GM18505 (cell line): ENCODE measurements at regions not wholly inside any gene's neighbourhood (a gene's known extent, or its start where the extent isn't known, plus 50 kb on each side); places are given as distances from the start of the nearest gene placed in this dataset.
"Not testable (repeated sequence)": the region's sequence is repeated elsewhere in the genome, so short reads cannot be mapped to it uniquely, and the experiment has no call there.

ENCODE experiments used
- ATAC-seq: cut with Tn5 transposase; IDR thresholded peaks from one replicate; pipeline ENCODE4 v1.9.1; 2021; ENCODE audit not compliant: unreplicated experiment
- POLR2A ChIP-seq: IDR thresholded peaks from 4 replicates; pipeline ENCODE4 v1.6.1; 2011; ENCODE audit warnings: borderline replicate concordance; ENCODE audit not compliant: insufficient read depth, insufficient read length; ENCODE audit errors: extremely low read depth

- TF ChIP-seq POLR2A: no peak
- ATAC-seq: no peak
These were observed 379.1 kb downstream of the TCERG1L start for GRCh38 chr10:130932326-130933007.

- ATAC-seq: no peak
- no peak for TF ChIP-seq POLR2A
These were observed 378.5 kb downstream of the TCERG1L start for GRCh38 chr10:130933008-130933390.

GRCh38 chr10:130934293-130935127, 377.0 kb downstream of the TCERG1L start:
- ATAC-seq: no peak
- no peak for TF ChIP-seq POLR2A

DNA sequence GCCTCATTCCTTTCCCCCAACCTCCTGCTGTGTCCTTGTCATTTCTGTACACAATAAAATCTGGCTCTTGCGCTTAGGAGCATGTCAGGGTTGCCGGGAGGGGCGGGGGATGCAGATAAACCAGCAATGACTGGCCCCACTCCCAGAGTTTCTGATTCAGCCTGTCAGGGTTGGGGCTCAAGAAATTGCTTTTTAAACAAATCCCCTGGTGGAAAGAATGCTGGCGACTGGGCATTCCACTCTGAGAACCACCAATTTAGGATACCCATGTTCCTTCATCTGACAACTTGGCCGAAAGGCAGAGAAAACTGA, 376.4 kb downstream of the TCERG1L start:
- no peak for ATAC-seq

GRCh38 chr10:130935897-130936550, 375.5 kb downstream of the TCERG1L start:
- ATAC-seq: no peak
- no peak for TF ChIP-seq POLR2A

More for the DNA sequence above, 376.4 kb downstream of the TCERG1L start:
- no peak for TF ChIP-seq POLR2A

DNA sequence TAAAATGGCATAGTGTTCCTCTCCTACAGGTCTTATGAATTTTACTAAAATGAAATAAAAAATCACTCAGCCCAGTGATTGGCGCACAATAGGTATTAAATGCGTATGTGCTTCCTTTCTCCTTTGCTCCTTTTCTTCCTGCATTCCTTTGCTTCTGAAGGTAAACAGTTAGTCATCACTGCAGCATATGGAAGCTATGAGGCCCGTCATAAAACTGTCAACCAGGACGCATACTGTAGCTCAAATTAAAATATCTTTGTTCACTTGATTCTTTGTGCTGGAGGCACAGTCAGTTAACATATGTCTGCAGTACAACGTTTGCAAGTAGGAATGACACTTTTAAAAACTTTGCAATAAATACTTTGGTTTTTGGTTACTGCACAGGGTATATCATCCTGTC, 374.7 kb downstream of the TCERG1L start:
- ATAC-seq: no peak
- no peak for TF ChIP-seq POLR2A

DNA sequence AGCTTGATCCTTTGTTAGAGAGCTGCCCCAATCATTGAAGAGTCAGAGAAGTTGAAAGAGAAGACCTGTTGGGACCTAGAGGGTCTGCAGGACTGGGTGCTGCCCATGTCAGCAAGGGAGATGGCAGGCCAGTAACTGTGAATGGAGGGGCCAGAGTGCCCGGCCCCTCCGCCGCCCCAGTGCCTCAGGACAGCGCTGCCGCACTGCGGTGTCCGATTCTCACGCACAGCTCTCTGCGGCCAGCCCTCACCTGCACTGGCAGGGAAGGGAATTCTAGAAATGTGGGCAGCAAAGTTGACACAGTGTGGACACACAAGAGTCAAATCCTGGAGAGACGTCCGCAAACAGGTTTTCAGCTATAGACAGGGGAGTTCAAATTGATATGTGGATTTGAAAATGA, 373.5 kb downstream of the TCERG1L start:
- no peak for TF ChIP-seq POLR2A
- no peak for ATAC-seq

DNA sequence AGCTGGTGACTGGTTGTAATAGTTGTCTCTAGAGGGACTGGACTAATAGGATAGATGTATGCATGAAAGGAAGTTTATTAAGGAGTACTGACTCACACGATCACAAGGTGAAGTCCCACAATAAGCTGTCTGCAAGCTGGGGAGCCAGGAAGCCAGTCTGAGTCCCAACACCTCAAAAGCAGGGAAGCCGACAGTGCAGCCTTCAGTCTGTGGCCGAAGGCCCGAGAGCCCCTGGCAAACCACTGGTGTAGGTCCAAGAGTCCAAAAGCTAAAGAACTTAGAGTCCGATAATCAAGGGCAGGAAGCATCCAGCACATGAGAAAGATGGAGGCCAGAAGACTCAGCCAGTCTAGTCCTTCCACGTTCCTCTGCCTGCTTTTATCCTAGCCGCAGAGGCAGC, 372.6 kb downstream of the TCERG1L start:
- ATAC-seq: not testable (repeated sequence)

GRCh38 chr10:130941886-130942285, 369.6 kb downstream of the TCERG1L start:
- TF ChIP-seq POLR2A: no peak
- no peak for ATAC-seq

GRCh38 chr10:130952086-130952485, 359.4 kb downstream of the TCERG1L start:
- TF ChIP-seq POLR2A: no peak
- ATAC-seq: no peak

- ATAC-seq: no peak
- TF ChIP-seq POLR2A: no peak
These were observed 357.1 kb downstream of the TCERG1L start for GRCh38 chr10:130954326-130954905.

GRCh38 chr10:130956251-130956650, 355.3 kb downstream of the TCERG1L start:
- no peak for ATAC-seq
- TF ChIP-seq POLR2A: no peak

DNA sequence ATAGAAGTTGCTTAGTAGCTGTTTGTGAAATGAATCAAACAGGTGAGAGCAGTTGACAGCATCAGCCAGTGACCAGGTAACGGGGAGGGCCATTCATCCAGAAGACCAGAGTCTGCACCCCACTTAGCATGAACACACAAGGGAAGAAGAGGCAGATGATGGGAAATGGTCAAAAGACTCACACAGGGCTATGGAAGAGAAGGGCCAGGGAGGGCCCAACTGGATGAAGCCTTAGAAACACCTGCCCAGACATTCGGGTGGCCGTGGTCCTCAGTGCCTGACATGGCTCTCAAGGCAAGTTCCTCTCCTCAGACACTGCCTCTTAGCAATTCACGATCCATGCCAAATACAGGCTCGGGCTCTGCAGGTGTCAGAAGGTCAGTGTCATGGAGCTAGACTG, 354.1 kb downstream of the TCERG1L start:
- TF ChIP-seq POLR2A: no peak
- ATAC-seq: no peak
